ENCODE measurements at regions not wholly inside any gene's neighbourhood (a gene's known extent, or its start where the extent isn't known, plus 50 kb on each side); places are given as distances from the start of the nearest gene placed in this dataset.

DNA sequence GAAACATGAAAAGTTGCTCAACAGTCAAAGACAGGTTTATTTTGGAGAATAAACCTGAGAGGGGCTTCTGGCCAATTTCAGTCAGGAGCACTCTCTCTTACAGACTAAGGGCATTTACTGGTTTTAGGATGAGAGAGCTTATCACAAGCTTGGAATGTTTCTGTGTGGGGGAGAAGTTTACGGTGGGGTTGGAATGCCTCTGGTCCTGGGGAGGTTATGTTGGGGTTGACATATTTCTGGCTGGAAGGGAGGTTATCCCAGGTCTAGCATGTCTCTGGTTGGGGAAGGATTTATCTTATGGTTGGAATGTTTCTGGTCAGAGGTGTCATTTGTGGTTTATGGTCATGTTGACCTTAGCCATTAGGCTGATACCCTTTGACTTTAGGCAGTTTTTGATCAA, 1867.3 kb downstream of the EFNA5 start:
- intact Hi-C loops (cut with DNase I), result no loop called here
- 96 to 97% methylated on average over 1 of the region's 1 CpG for WGBS, 2 donors
- no peak for DNase-seq
- Histone ChIP-seq H3K4me3 (no peak overlapping the region), H3K27me3 (no peaks in the 10 kb centered on the region), H3K27ac (no peak overlapping the region), H3K4me1 (no peaks in the 10 kb centered on the region), H3K9me3 (peaks cover 0 to 2% (median 0%) of the 10 kb centered on the region in 4 donors), H3K36me3 (no peaks in the 10 kb centered on the region)
- no peak for TF ChIP-seq POLR2A (IDR thresholded peaks at IDR 0.05)

DNA sequence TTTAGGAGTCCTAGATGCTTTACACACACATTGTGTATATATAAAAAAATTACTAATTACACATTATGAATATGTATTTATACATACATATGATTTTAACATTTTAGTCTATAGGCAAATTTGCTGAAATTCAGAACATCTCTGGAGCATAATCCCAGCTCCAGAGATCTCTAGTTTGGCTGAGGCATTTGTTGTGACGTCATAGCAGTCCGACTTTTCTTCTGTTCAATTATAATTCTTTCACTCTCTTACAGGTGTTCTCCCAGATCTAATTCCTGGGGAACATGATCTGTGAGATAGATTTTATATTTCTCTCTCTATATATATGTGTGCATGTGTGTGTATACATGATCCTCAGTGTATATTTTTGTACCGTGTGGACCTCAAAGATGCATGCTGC, 1876.2 kb downstream of the EFNA5 start:
- Histone ChIP-seq H3K27me3 (no peaks in the 10 kb centered on the region), H3K9me3 (no peaks in the 10 kb centered on the region), H3K27ac (no peak overlapping the region), H3K4me3 (no peak overlapping the region), H3K4me1 (no peaks in the 10 kb centered on the region), H3K36me3 (no peaks in the 10 kb centered on the region)
- intact Hi-C loops (cut with DNase I), result no loop called here
- TF ChIP-seq POLR2AphosphoS5 (IDR thresholded peaks at IDR 0.05) (no peak), EP300 (IDR thresholded peaks at IDR 0.05) (no peak), POLR2A (IDR thresholded peaks at IDR 0.05) (no peak)
- TF ChIP-seq, protein P1, sequence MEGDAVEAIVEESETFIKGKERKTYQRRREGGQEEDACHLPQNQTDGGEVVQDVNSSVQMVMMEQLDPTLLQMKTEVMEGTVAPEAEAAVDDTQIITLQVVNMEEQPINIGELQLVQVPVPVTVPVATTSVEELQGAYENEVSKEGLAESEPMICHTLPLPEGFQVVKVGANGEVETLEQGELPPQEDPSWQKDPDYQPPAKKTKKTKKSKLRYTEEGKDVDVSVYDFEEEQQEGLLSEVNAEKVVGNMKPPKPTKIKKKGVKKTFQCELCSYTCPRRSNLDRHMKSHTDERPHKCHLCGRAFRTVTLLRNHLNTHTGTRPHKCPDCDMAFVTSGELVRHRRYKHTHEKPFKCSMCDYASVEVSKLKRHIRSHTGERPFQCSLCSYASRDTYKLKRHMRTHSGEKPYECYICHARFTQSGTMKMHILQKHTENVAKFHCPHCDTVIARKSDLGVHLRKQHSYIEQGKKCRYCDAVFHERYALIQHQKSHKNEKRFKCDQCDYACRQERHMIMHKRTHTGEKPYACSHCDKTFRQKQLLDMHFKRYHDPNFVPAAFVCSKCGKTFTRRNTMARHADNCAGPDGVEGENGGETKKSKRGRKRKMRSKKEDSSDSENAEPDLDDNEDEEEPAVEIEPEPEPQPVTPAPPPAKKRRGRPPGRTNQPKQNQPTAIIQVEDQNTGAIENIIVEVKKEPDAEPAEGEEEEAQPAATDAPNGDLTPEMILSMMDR (IDR thresholded peaks at IDR 0.05), result no peak
- 92 to 94% methylated on average over 3 of the region's 3 CpGs for WGBS, 2 donors
- DNase-seq, result no peak

DNA sequence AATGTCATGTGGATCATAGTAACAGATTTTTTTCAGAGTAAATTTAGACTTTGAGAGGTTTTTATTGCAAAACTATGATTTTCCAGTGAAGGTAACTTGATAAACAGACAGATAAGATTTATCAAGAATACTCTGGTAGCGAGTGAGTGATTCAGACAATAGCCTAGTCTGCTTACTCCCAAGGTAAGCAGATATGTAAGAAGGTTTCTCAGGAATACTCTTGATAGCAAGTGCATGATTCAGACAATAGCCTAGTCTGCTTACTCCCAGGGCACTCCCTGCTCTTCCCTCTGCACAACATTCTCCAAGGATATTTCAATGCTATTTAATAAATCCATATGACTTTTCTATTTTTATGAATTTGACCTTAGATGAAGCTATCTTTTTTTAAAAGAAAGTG, 1881.5 kb downstream of the EFNA5 start:
- WGBS, 2 donors, result 82 to 87% methylated on average over 1 of the region's 1 CpG
- H3K27me3 ChIP-seq, result no peaks in the 10 kb centered on the region

DNA sequence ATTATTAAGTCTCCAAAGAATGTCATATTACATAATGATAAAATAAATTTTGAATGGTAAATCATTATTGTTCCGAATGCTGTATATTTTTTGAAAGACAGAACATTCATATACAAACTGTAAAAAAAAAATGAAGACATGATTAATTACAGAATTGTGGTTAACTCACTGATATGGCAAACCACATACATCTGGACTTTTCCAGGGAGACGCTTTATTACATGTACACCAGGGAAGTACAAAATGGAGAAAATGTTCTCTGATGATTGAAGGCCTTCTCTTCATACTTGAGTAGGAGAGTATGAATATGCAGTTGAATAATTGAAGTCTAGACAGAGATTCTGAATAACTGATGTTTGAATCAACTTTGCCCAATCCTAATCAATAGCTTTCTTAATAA, 1886.9 kb downstream of the EFNA5 start:
- no peaks in the 10 kb centered on the region for H3K4me1 ChIP-seq
- DNase-seq, result no peak
- H3K4me3 ChIP-seq, result no peak overlapping the region
- no peak overlapping the region for H3K27ac ChIP-seq
- no peaks in the 10 kb centered on the region for H3K9me3 ChIP-seq
- 88 to 95% methylated on average over 2 of the region's 2 CpGs for WGBS, 2 donors
- H3K27me3 ChIP-seq, result no peaks in the 10 kb centered on the region
- H3K36me3 ChIP-seq, result no peaks in the 10 kb centered on the region
- intact Hi-C loops (cut with DNase I), result no loop called here
- TF ChIP-seq POLR2AphosphoS5 (IDR thresholded peaks at IDR 0.05), result no peak
- TF ChIP-seq POLR2A (IDR thresholded peaks at IDR 0.05), result no peak
- TF ChIP-seq, protein P1 (IDR thresholded peaks at IDR 0.05), result no peak
- TF ChIP-seq EP300 (IDR thresholded peaks at IDR 0.05), result no peak

More for the DNA sequence above, 1881.5 kb downstream of the EFNA5 start:
- no peak overlapping the region for H3K4me3 ChIP-seq
- intact Hi-C loops (cut with DNase I), result no loop called here
- H3K9me3 ChIP-seq, result no peaks in the 10 kb centered on the region
- H3K27ac ChIP-seq, result no peak overlapping the region
- no peak for TF ChIP-seq POLR2AphosphoS5 (IDR thresholded peaks at IDR 0.05)
- no peak for TF ChIP-seq EP300 (IDR thresholded peaks at IDR 0.05)
- no peaks in the 10 kb centered on the region for H3K36me3 ChIP-seq
- no peak for DNase-seq
- no peaks in the 10 kb centered on the region for H3K4me1 ChIP-seq

DNA sequence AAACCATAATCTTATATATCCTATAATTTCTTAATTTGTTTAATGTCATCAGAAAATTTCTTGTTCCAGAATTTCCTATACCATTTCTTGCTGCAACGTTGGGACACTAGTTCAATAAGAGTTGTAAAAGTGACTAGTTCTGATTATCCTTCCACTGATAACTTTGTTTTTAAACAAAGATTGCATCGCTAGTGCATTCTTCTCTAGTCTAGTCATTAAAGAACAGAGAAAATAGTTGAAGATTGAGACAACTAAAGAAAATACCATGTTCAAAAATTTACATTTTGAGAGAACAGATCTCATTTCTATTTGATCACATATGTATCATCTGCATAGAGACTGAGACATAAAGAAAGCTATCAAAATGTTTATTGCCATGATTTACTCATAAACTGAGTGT, 1888.2 kb downstream of the EFNA5 start:
- Histone ChIP-seq H3K27me3 (no peaks in the 10 kb centered on the region), H3K4me3 (no peak overlapping the region), H3K9me3 (no peaks in the 10 kb centered on the region), H3K27ac (no peak overlapping the region), H3K4me1 (no peaks in the 10 kb centered on the region), H3K36me3 (no peaks in the 10 kb centered on the region)
- no peak for DNase-seq
- 63 to 78% methylated on average over 2 of the region's 2 CpGs for WGBS, 2 donors
- intact Hi-C loops (cut with DNase I), result no loop called here
- TF ChIP-seq EP300 (IDR thresholded peaks at IDR 0.05), result no peak

DNA sequence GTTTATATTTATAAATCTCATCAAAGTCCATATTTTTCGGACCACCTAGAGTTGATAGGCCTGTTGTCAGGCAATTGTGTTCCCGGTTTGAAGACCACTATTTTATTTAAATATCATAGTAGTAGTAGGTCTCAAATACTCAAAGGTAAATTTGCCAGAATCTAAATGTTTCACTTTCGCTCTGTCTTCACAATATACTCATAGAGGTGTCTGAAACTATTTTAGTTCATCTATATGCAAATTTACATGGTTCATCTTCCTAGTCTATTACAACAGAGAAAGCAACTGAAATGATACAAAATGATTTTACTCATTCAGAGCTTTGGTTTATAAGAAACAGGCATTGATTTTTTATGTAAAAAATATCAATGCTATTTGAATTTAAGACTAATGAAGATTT, 1897.5 kb downstream of the EFNA5 start:
- no peak for DNase-seq
- no peak overlapping the region for H3K27ac ChIP-seq
- 87 to 91% methylated on average over 3 of the region's 3 CpGs for WGBS, 2 donors
- no peaks in the 10 kb centered on the region for H3K4me1 ChIP-seq
- intact Hi-C loops (cut with DNase I), result no loop called here
- no peaks in the 10 kb centered on the region for H3K9me3 ChIP-seq
- TF ChIP-seq, protein P1 (IDR thresholded peaks at IDR 0.05), result no peak
- no peak for TF ChIP-seq POLR2AphosphoS5 (IDR thresholded peaks at IDR 0.05)
- no peak overlapping the region for H3K4me3 ChIP-seq
- no peaks in the 10 kb centered on the region for H3K36me3 ChIP-seq
- no peaks in the 10 kb centered on the region for H3K27me3 ChIP-seq

Data from sigmoid colon (tissue), 6 donors.